ENCODE measurements at regions not wholly inside any gene's neighbourhood (a gene's known extent, or its start where the extent isn't known, plus 50 kb on each side); places are given as distances from the start of the nearest gene placed in this dataset.
"Not testable (repeated sequence)": the region's sequence is repeated elsewhere in the genome, so short reads cannot be mapped to it uniquely, and the experiment has no call there.

DNA sequence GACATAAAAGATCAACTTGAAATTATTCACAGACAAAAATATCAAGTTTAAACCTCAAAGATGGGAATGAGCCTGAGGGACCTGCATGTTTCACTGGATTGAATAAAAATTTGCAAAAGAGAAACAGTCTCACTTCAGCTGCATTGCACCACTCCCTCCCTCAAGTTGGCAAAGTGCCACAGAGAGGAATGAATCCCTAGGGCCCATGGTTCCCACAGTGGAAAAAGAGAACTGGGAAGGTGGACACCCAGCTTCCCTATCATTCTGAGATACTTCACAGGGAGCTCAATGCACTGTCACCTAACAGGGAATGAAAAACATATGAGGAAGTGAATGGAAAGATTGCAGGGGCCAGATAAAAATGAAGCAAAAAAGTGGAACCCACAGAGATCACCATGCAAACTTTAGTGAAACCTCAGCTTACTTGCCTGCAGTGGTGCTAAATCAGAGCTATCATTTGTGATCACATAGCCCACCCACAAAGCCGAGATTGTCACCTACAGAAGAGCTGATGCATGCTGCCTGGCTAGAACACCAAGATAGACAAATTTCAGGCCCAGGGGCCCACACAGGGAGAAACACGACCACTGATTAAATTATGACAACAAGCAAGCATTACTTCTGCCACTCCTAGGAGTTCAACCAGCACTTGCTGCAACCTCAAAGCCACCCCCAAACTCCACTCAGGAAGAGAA, 911.3 kb downstream of the LRFN5 start:
- DNase-seq (ENCODE audit: low read depth): no peak

DNA sequence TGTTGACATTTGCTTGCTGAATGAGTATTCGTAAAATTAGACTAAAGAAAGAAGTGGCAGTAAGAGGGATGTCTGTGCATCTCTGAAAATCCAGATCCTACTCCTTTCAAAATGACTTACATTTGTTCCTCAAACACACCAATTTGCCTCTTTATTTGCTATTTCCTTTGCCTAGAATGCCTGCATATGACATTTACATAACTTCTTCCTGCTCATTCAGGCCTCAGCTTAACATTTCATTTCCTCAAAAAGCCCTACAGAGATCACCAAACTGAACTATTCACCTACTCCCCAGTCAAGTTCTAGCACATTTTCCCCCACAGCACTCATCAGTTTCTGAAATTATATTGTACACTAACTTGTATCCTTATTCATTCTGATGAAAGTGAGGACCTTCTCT, 907.2 kb downstream of the LRFN5 start:
- no peak for DNase-seq (ENCODE audit: low read depth)

DNA sequence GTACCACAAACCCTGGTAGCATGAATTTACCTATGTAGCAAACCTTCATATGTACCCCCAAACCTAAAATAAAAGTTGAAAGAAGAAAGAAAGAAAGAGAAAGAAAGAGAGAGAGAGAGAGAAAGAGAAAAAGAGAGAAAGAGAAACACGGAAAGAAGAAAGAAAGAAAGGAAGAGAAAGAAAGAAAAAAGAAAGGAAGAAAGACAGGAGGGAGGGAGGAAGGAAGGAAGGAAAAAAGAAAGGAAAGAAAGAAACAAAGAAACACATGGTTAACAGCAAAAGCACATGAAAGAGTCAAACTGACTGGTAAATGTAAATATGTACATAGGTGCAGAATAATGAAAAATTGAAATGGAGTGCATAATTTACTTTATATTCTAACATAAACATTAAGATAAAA, 903.4 kb downstream of the LRFN5 start:
- no peak for DNase-seq (ENCODE audit: low read depth)

DNA sequence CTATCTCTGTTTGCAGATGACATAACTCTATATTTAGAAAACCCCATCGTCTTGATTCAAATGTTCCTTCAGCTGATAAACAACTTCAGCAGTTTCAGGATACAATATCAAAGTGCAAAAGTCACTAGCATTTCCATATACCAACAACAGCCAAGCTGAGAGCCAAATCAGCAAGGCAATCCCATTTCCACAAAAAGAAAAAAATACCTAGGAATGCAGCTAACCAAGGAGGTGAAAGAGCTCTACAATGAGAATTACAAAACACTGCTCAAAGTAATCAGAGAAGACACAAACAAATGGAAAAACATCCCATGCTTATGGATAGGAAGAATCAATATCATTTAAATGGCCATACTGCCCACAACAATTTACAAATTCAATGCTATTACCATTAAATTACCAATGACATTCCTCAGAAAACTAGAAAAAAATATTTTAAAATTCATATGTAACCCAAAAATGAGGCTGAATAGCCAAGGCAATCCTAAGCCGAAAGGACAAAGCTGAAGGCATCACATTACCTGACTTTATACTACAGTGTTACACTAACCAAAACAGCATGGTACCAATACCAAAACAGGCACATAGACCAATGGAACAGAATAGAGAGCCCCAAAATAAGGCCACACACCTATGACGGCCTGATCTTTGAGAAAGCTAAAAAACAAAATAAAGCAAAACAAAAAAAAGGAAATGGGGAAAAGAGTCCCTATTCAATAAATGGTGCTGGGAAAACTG, 901.7 kb downstream of the LRFN5 start:
- DNase-seq (ENCODE audit: low read depth): no peak

DNA sequence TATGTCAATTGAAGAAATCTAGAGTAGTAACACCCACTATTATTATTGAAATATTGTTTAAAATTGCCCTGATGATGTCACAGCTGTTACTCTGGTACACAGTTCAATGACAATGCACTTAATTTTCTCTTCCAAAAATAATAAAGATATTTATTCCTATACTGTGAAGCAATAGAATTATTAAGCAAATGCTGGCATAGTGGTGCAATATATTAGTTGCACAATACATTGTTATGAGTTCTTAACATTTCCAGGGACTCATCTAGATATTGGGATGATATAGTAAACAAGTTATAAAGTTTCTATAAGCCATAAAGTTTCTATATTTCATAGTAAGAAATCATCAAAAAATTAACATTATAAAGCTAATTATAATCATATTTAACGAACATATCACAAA, 897.8 kb downstream of the LRFN5 start:
- DNase-seq (ENCODE audit: low read depth): no peak

DNA sequence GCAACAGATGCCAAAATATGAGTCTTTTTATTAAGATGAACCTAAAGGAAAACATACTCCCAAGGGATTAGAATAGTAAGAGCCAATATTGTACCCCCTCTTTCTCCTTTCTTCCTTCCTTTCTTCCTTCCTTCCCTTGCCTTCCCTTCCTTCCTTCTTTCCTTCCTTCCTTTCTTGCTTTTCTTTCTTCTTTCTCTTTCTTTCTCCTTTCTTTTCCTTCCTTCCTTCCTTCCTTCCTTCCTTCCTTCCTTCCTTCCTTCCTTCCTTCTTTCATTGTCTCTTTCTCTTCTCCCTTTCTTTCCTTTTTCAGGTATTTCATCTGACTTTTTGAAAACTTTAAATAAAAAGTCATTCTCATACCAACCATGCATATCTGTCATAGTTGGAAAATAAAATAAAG, 892.5 kb downstream of the LRFN5 start:
- no peak for DNase-seq (ENCODE audit: low read depth)

DNA sequence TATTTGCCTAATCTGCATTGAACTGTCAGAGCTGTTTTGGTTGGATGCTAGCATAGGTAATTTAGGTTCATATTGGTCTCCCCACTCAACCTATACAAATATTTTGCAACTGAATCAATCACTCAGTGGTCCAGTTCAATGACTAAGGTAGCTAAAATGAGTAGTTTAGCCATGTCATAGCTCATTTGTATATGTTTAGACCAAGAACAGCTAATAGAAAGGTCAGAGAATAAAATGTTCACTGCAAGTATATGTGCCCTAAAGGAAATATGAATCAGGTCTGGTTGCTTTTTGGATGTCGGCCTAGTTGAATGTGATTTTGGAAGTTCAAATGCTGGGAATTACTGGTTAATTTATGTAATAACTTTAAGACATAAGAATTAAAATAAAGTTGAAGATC, 883.9 kb downstream of the LRFN5 start:
- no peak for DNase-seq (ENCODE audit: low read depth)

DNA sequence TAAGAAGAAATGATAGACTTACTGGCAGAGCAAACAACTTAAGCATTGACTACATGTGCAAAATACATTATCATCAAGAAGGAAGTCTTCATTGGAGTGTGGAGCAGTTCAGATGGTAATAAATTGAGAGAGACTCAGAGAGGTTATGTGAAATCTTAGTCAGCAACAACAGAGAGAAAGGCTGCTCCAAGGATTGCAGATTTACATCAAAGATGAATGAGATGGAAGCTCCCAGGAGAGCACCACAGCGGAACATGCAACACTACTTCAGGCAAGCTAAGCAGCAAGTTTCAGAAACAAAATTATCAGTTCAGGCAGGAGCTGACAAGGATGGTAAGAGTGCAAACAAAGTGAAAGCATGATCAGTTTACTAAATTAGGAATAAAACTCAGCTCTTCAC, 882.3 kb downstream of the LRFN5 start:
- DNase-seq (ENCODE audit: low read depth): no peak

DNA sequence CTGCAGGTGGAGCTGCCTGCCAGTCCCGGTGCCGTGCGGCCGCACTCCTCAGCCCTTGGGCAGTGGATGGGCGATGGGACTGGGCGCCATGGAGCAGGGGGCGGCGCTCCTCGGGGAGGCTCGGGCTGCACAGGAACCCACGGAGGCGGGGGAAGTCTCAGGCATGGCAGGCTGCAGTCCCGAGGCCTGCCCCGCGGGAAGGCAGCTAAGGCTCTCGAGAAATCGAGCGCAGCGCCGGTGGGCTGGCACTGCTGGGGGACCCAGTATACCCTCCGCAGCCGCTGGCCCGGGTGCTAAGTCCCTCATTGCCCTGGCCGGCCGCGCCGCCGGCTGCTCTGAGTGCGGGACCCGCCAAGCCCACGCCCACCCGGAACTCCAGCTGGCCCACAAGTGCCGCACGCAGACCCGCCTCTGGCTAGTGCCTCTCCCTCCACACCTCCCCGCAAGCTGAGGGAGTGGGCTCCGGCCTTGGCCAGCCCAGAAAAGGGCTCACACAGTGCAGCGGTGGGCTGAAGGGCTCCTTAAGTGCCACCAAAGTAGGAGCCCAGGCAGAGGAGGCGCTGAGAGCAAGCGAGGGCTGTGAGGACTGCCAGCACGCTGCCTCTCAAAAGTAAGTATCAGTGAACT, 875.8 kb downstream of the LRFN5 start:
- DNase-seq (ENCODE audit: low read depth): not testable (repeated sequence)

DNA sequence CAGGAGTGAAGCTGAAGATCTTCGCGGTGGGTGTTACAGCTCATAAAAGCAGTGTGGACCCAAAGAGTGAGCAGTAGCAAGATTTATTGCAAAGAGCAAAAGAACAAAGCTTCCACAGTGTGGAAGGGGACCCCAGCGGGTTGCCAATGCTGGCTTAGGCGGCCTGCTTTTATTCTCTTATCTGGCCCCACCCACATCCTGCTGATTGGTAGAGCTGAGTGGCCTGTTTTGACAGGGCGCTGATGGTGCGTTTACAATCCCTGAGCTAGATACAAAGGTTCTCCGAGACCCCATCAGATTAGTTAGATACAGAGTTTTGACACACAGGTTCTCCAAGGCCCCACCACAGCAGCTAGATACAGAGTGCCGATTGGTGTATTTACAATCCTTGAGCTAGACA, 875.0 kb downstream of the LRFN5 start:
- DNase-seq (ENCODE audit: low read depth): not testable (repeated sequence)

DNA sequence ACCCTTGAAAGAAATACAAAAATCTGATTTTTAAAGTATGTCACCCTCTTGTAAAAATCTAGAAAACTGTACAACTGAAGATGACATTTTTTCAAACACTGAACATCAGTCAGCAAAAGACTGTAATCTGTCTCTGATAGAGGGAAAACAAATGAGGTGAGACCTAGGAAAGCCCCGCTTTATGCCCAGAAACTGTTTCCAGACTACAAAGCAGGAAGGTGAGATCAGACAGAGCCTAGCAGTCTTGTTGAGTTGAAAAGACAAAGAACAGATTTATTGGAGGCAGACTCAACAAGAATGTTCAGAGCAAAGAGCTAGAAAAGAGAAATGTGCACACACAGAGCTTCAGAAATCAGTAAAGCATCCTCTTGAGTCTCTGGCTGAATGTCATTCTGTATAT, 873.6 kb downstream of the LRFN5 start:
- DNase-seq (ENCODE audit: low read depth): no peak

DNA sequence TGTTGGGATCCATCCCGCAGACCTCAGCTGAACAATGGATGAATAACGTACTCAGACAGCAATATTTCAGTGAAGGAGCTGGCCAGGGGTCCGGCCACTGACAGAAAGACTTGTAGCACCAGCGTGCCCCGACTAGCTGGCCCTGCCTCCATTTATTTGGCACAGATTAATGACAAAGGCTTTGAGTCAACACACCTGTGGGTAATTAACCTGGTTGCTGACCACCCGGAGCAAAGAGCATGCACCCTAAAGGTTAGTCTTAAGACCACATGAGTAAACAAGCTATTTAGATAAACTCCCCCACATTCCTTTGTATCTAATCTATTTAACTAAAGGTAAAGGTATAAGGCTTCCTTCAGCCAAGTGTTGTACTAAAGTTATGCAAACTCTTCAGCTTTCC, 868.6 kb downstream of the LRFN5 start:
- DNase-seq (ENCODE audit: low read depth): no peak

DNA sequence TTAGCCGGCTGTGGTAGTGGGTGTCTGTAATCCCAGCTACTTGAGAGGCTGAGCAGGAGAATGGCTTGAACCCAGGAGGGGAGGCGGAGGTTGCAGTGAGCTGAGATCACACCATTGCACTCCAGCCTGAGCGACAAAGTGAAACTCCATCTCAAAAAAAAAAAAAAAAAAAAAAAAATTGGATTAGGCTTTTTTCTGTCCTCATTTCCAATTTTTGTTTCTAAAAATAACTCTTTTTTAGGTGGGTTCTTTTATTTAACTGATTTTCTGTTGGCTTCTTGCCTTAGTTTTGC, 863.7 kb downstream of the LRFN5 start:
- no peak for DNase-seq (ENCODE audit: low read depth)

DNA sequence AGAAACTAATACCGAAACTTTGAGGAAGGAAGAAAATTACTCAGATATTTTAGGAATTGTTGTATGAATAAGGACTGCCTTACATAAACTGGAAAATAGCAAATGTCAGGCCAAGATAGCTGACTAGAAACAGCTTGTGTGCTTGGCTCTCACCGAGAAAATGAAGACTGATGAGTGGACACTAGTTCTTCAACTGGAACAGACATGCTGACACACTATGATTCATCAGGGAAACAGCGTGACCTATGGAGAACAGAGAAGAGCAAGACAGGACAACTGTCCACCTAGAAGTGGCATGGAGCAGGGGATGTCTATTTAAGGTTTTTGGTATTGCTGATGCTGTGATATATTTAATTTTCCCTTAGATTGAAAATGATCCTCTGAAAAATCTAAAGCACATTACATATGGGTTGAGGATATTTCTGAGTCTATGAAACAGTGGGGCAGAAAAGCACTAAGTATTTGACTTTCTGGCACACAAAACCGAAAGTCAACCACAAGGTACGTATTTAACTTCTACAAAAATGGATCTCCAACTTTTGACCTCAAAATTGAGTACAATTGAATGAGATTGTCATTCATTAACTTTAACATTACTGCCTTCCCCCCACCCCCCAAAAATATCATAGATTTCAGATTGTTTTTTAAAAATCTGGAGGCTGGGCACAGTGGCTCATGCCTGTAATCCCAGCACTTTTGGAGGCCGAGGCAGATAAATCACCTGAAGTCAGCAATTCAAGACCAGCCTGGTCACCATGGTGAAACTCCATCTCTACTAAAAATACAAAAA, 863.2 kb downstream of the LRFN5 start:
- DNase-seq (ENCODE audit: low read depth): peak; percentile 6

DNA sequence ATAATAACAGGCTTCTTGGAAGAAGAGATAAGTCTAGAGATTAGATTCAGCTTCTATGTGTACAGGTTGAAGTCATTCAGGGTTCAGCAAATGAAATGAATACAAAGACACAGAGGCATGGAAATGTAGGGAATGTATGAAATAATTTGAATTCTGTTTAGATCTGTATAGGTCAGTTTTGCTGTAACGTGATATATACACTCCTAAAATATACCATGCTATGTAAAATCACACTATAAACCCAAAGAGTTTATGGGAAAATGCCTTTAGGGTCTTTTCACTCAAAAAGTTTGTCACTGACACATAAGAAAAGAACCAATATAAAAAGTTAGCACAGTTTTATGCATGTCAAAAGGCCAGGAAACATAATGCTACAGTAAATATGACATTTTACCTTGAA, 854.0 kb downstream of the LRFN5 start:
- no peak for DNase-seq (ENCODE audit: low read depth)

DNA sequence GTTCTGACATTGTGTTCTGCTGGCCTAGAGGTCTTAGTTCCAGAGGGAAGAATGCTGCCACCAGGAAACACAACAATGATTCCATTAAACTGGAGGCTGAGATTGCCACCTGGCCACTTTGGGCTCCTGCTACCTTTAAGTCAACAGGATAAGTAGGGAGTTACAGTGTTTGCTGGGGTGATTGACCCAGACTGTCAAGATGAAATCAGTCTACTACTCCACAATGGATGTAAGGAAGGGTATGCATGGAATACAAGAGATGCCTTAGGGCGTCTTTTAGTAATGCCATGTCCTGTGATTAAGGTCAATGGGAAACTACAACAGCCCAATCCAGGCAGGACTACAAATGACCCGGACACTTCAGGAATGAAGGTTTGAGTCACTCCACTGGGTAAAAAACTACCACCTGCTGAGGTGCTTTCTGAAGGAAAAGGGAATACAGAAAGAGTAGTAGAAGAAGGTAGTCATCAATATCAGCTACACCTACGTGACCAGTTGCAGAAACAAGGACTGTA, 852.6 kb downstream of the LRFN5 start:
- no peak for DNase-seq (ENCODE audit: low read depth)

DNA sequence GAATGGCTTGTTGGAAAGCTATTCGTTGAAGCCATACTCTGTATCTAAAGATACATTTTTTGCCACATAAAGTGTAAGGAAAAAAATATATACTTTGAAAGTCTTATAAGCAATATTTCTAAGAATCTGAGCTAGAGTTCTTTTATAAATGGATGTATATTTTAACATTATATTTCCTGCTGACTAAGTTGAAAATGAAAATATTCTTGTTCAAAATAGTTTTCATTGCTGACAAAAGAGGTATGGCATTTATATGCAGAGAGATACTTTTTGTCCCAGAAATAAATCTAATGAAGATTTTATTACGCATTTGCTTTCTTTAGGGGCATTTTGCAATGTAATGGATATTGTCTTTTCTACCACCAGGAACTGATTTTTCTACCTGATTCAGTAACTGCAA, 834.9 kb downstream of the LRFN5 start:
- no peak for DNase-seq (ENCODE audit: low read depth)

DNA sequence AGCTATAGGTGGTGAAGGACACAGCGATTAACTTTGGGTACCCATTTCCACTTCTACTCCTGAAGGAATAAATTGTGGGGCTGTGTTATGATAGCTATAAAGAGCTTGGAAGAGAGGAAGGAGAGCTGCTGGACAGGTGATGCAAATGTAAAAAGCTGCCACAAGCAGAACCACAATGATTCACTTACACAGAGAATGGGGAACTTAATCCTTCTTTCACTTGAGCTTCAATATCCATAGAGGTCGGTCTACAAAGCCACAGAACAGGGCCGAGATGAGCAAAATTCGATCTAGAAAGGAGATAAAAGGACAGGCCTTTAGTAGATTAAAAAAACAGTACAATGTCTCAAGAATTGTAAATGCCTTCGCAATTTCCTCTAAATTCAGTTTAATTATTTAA, 831.1 kb downstream of the LRFN5 start:
- DNase-seq (ENCODE audit: low read depth): no peak

DNA sequence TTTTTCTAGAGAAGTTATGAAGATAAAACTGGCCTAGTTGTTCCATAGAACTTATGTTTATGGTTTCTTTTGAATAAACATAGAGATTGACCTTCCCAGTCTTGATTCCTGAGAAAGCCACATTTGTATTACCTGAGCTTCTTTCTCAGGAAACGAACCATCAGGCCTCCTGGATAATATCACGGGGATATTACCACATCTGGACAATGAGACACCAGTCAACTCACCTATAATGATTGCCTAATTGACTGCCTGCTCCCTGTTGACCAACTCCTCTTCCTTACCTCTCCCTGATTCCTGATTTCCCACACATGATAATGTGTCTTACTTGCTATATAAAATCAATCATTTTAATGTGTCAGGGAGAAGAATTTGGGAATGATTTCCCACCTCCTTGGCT, 822.7 kb downstream of the LRFN5 start:
- DNase-seq (ENCODE audit: low read depth): no peak

DNA sequence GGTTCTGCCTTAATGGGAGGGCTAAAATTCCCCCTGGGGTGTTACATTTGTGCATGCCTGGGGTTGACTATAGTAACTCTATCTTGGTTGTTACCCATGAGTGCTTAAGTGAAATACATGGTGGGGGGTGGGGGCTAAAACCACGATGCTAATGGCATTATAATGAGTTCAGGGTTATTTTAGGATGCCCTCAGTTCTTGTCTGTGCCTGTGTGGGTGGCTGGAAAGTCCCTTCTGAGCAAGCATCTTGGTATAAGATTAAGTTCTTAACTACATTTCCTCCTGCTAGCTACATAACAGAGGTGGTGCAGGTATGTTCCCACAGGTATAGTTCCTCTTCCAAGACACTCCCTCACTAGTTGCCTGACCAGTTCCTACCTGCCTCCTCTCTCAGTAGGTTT, 822.3 kb downstream of the LRFN5 start:
- DNase-seq (ENCODE audit: low read depth): no peak

DNA sequence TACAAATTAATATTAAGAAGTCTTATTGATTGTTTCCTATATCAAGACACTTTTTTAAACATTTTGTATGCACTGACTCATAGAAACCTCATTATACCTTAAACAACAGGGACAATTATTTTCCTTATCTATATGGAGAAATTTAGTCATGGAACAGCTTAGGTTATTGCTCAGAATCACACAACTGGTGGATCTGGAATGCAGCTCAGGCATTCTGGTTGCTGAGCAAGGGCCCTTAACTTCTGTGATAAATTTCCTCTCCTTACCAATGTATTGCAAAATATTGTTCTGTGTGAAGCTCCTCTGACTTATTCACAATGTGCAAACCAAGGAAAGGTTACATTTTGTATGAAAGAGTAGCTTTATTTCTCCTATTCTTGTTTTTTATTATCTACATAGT, 817.8 kb downstream of the LRFN5 start:
- DNase-seq (ENCODE audit: low read depth): no peak

DNA sequence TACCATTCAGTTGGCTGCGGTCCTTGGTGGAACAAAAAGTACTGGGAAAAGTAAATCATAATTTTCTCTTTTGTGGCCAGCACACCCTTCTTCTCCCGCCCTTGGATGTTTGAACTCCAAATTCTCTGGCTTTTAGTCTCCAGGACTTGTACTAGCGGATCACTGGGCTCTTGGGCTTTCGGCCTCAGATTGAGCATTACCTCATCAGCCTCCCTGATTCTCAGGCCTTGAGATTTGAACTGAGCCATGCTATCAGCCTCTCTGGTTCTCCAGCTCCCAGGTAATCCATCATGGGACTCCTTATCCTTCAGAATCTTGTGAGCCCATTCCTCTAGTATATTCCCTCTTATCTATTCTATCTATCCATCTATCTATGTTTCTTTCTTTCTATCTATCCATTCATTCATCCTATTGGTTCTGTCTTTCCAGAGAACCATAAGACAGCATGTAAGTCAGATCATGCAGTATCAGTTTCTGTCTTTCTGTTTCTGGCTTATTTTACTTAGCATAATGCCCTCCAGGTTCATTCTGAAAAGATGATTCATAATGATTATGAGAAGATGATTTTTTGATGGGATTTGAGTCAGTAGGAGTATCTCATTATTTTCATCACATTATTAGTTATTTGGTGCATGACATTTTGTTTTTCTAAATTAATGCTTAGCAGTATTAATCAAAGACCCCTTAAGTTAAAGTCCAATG, 814.9 kb downstream of the LRFN5 start:
- no peak for DNase-seq (ENCODE audit: low read depth)

All from forelimb muscle (tissue), 1 donor.